GM12878 (cell line): ENCODE measurements at regions not wholly inside any gene's neighbourhood (a gene's known extent, or its start where the extent isn't known, plus 50 kb on each side); places are given as distances from the start of the nearest gene placed in this dataset.

Experiments
- ATF3 ChIP-seq: IDR thresholded peaks from 2 replicates; pipeline ENCODE4 v1.6.1; 2011; ENCODE audit warnings: low read depth, mild to moderate bottlenecking, low read length, moderate library complexity, borderline replicate concordance; ENCODE audit errors: extremely low read depth
- CTCF ChIP-seq, 3 experiments: IDR thresholded peaks in 2 of 3; conservative IDR thresholded peaks in 1 of 3; 2 replicates each; pipeline ENCODE4 v1.5.1; 2011; ENCODE audit warnings: low read depth in 3 of 3, low read length in 3 of 3, mild to moderate bottlenecking in 3 of 3, control low read depth in 2 of 3, moderate library complexity in 2 of 3, inconsistent platforms in 1 of 3, mixed read lengths in 1 of 3; ENCODE audit not compliant: control insufficient read depth in 2 of 3, insufficient read depth in 1 of 3; ENCODE audit errors: extremely low read depth in 1 of 3
- HCFC1 ChIP-seq: fragments of 150-350 bp; IDR thresholded peaks from 2 replicates; pipeline ENCODE4 v1.6.1; 2014; ENCODE audit warnings: low read length
- IKZF1 ChIP-seq: fragments of 450-650 bp; conservative IDR thresholded peaks from 2 replicates; pipeline ENCODE4 v1.6.1; 2017; ENCODE audit warnings: antibody characterized with exemption, mild to moderate bottlenecking
- JUNB ChIP-seq: IDR thresholded peaks from 2 replicates; pipeline ENCODE4 v1.6.1; 2016; ENCODE audit warnings: antibody characterized with exemption, mild to moderate bottlenecking
- MTA2 ChIP-seq: fragments of 450-650 bp; IDR thresholded peaks from 2 replicates; pipeline ENCODE4 v1.6.1; 2016; ENCODE audit warnings: low read depth, mild to moderate bottlenecking, moderate library complexity
- POLR2A ChIP-seq: IDR thresholded peaks from 2 replicates; pipeline ENCODE4 v1.6.1; 2011; ENCODE audit warnings: low read depth, mild to moderate bottlenecking, low read length
- SIN3A ChIP-seq: IDR thresholded peaks from 2 replicates; pipeline ENCODE4 v1.6.1; 2012; ENCODE audit warnings: low read depth, low read length, improper control_type of control experiment
- USF1 ChIP-seq: IDR thresholded peaks from 2 replicates; pipeline ENCODE4 v1.6.1; 2011; ENCODE audit warnings: borderline replicate concordance, low read depth, mild to moderate bottlenecking, moderate library complexity, mixed read lengths, low read length; ENCODE audit not compliant: insufficient read depth; ENCODE audit errors: extremely low read length
- ZBTB33 ChIP-seq: fragments of 450-650 bp; IDR thresholded peaks from 2 replicates; pipeline ENCODE4 v1.6.1; 2017; ENCODE audit warnings: mild to moderate bottlenecking

- TF ChIP-seq ATF3 (no peak), POLR2A (no peak), JUNB (no peak), ZBTB33 (no peak), HCFC1 (no peak), CTCF (IDR thresholded peaks at IDR 0.05 in 2 of 3, conservative IDR thresholded peaks at IDR 0.05 in 1 of 3; ENCODE audit: control insufficient read depth in 2 of 3, extremely low read depth in 1 of 3, insufficient read depth in 1 of 3, low read depth in 3 of 3, low read length in 3 of 3) (no peak), SIN3A (no peak), USF1 (no peak), MTA2 (no peak), IKZF1 (no peak)
Measured at GRCh38 chr3:135905058-135905724, 60.3 kb upstream of the PPP2R3A start.
